ACHN (cell line): ENCODE measurements at regions not wholly inside any gene's neighbourhood (a gene's known extent, or its start where the extent isn't known, plus 50 kb on each side); places are given as distances from the start of the nearest gene placed in this dataset.
A peak's percentile ranks its signal among the peaks of the same experiment; 100 is the strongest.
"Not testable (repeated sequence)": the region's sequence is repeated elsewhere in the genome, so short reads cannot be mapped to it uniquely, and the experiment has no call there.

Experiments
- DNase-seq: peaks from one replicate; pipeline ENCODE4 v3.0.0-alpha.2; 2015
- in situ Hi-C: cut with HindIII; loops from 2 replicates; pipeline ENCODE4 v1.10.0; 2017; ENCODE audit warnings: low sequenced_read_pairs, low pct_ligation_motif_present, low pct_unique_long_range_greater_than_20kb

GRCh38 chr21:32112195-32112594 is 166.7 kb downstream of the MIS18A start:
- in situ Hi-C loops, result no loop called here
- no peak for DNase-seq

DNA sequence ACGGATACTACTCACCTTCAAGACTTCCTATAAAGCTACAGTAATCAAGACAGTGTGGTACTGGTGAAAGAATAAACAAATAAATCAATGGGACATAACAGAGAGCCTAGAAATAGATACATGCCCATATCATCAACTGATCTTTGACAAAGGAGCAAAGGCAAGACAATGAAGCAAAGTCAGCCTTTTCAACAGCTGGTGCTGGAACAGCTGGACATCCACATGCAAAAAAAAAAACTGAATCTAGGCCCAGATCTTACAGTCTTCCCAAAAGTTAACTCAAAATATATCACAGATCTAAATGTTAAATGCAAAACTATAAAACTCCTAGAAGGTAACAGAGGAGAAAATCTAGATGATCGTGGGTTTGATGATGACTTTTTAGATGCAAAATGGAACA is 170.3 kb downstream of the MIS18A start:
- no peak for DNase-seq
- in situ Hi-C loops, result no loop called here

DNA sequence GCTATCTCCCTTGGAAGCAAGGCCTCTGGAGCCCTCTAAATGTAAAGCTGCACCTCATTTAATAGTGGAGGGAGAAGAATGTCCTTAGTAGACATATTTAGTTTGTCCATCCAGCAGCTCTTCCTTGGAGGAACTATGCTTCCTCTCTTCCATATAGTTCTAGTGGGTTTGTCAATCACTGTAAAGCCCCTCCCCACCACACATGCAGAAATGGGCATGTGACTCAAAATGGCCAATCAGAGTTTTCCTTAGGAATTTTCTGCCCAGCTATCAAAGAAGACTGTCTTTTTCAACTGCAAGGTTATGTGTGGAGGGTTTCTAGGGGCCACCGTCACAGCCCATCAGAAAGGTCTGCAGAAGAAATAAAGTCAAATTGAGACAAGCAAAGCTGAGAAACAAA is 175.5 kb downstream of the MIS18A start:
- DNase-seq, result no peak
- in situ Hi-C loops, result no loop called here

DNA sequence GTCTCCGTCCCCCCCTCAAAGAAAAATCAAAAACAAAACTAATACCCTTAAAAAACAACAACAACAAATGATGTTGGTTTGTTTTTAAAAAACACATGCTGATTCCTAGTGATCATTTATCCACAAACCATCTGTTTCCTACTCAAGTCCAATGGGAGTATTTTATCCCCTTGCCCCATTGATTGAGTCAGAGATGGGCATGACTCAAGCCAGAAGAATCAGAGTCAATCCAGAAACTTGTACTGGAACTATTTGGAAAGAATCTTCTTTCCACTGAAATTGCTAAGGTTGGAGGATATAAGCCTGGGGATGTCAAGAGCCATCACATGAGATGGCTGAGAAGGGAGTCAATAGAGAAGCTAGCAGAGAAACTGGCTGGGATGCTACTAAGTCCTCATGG is 176.4 kb downstream of the MIS18A start:
- in situ Hi-C loops, result no loop called here
- DNase-seq, result no peak

- DNase-seq, result no peak
- in situ Hi-C loops, result no loop called here
Measured at GRCh38 chr21:32101277-32101676, 177.6 kb downstream of the MIS18A start.

GRCh38 chr21:32100423-32100822 is 178.4 kb downstream of the MIS18A start:
- DNase-seq, result no peak
- in situ Hi-C loops, result no loop called here

DNA sequence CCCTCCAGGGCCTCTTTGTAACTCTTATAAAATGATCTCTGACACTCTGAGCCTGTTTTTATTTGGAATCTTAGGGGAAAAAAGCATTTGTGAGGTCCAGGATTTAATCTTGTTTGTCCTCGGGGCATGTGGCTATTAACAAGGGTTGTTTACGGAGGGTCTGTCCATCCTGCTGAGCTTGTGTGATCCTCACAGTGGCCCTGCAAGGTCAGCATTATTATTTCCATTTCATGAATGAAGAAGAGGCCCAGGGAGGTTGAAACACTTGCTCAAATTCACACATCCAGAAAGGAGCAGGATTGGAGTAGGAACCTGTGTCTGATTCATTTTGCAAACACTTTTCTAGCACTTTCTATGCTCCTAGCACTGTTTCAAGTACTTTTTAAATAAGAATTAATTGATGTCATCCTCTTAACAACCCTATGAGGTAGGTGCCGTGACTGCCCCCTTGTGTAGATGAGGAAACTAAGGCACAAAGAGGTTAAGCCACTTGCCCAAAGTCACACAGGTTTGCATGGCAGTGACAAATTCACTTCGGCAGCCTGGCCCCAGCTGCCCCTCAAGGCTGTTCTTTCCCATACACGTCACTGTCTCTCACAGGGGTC is 178.9 kb downstream of the MIS18A start:
- no peak for DNase-seq
- in situ Hi-C loops, result no loop called here

DNA sequence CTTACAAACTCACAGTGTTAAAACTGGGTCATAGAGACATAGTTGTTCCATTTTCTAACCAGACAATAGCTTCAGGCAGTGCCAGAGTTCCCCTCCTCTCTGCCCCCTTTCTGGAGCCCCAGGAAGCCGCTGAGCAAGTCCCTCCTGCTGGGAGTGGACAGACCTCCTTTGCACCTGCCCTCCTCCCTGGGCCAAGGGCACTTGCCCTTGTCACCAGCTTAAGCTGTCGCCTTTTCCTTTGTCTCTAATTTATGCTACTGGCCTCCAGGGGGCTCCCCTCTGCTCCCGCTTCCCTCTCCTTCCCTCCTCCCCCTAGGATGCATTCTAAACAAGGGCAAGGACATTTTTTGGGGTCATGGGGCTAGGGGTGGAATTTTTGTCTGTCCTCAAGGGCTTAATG is 182.4 kb downstream of the MIS18A start:
- in situ Hi-C loops, result no loop called here
- DNase-seq, result peak; percentile 27

- DNase-seq, result no peak
- in situ Hi-C loops, result no loop called here
Measured at GRCh38 chr21:32094804-32095203, 184.0 kb downstream of the MIS18A start.

DNA sequence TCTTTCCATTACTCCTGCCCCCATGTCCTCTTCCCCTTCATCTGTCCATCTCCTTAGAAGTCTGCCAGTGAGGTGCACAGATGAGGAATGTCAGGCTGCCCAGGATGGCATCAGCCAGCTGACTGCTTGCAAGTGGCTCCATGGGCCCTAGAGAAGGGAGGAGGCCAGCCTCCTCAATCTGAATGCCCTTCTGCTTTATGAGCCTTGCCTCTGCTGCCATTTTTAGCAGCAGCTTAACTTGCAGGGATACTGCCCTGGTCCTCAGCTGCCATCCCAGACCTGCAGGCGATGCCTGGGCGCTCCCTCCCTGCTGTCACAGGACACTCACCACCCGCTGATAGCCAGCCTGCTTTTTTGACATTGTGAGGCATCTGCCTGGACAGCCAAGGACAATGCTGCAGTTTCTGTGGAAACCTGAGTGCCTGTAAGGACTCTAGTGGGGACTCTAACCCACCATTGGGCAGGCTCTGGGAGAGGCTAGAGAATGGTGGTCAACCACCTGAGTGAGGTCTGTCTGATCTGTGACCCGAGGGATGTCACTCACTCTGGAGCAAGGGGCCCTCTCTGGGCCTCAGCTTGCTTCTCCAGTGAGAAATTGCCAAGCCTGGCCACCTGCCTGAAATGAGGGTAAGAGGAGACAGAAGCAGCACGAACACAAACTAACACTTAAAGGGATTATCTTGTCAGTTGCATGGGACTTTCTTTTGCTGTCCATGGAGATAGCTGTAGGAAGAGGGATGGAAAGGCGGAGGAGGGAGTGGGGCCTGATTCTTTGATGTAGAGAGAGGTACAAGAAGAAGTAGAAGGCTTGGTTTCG is 185.0 kb downstream of the MIS18A start:
- no peak for DNase-seq
- in situ Hi-C loops, result no loop called here

DNA sequence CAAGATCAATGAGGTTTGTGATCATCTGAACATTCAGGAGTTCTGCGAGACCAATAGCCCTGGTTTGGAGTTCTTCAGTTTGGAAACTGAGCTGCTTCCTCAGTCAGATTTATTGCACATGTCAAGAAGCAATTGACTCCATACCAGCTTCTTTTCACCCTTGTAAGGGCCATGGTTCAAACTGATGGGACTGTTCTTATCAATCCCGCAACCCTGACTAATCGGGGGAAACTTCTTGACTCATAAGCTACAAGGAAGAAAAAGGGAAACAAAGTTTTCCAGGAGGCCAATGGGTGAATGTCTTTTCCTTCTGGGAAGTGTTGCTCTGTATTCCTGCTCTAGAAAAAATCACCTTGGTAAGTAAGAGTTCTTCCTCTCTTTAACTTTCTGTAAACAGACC is 187.9 kb downstream of the MIS18A start:
- in situ Hi-C loops, result no loop called here
- no peak for DNase-seq

DNA sequence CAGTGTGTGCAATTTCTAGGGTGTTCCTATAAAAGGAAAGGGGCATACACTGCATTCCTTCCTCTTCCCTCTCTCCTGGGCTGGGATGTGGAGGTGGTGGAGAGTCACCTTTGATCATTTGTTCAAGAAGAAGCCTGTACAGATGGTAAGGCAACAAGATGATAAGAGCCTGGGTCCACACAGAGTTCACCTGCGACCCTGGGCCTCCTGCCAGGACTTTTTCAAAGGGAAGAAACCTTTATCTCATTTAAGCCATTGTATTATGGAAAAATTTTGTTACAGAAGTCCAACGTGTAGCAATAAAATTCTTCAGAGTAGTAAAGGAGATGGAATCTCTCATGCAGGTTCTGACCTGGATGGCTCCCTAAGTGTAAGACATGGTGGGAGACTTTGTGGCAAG is 189.1 kb downstream of the MIS18A start:
- in situ Hi-C loops, result no loop called here
- no peak for DNase-seq

DNA sequence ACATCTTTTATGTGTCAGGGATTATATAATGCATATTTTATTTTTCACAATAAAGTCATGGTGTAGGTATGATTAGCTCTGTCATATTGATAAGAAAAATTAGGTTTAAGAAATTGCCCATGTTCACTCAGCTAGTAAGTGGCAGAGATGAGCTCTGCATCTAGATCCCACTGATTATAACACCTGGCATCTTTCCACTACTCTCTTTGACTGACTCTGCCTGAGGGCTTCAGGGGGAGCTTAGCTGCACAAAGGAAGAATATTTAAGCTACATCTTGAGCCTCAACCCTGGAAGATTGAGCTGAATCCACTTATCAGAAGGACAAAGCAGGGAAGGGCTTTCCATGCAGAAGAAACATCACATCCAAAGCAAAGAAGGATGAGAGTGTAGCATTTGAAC is 190.4 kb downstream of the MIS18A start:
- in situ Hi-C loops, result no loop called here
- no peak for DNase-seq

DNA sequence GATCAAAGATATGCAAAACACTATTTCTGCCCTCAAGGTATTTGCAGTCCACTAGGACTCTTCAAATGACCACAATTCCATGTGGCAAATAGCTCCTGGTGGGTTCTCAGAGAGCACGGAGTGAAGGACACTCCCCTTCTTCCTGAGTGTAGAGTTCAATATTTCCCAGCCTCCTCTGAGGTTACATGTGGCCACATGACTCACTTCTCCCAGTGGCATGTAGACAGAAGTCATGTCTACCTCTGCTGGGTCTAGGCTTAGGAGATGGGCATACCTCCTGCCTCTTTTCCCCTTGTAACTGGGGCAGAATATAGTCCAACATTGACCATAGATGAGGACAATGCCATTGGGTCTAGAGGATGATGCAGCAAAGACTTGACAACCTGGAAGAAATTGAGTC is 191.4 kb downstream of the MIS18A start:
- in situ Hi-C loops, result no loop called here
- DNase-seq, result no peak

DNA sequence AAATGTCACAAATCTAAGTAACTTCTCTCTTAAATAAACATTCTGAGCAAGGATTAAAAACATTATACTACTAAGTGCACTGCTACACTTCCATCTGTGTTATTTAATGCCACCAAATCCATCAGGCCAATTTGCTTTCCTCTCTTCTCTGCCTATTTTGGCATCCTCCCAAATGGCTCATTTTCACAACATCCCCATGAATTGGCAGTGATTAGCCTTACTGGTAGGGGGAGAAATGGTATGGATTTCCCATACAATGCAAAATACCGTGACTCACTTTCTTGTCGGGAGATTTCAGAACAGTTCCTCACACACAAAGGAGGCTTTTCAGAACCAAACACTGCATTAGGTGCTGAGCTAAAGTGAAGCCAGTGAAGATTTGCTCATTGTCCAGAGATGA is 195.7 kb downstream of the MIS18A start:
- DNase-seq, result no peak
- in situ Hi-C loops, result no loop called here

- in situ Hi-C loops, result no loop called here
Measured at GRCh38 chr21:32082466-32082865, 196.4 kb downstream of the MIS18A start.

DNA sequence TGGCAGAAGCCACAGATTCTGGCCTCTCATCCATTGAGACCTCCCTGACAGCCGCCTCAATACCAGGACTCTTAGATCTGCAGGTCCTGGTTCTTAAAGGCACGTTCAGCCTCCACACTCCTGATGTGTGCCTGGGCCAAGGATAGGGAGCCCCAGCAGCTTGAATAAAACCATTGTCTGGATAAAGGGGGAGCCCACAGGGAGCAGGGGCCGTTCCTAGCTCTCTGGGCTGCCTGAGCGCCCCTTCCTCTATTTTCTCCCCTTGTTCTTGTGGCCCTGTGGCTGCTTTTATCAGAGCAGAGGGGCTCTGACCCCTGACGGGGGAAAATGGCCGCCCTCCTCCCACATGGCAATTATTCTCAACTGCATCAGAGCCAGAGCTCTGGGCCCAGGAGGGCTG is 200.8 kb downstream of the HUNK start:
- in situ Hi-C loops, result no loop called here
- DNase-seq, result no peak

More at GRCh38 chr21:32082466-32082865, 196.4 kb downstream of the MIS18A start:
- DNase-seq, result no peak

DNA sequence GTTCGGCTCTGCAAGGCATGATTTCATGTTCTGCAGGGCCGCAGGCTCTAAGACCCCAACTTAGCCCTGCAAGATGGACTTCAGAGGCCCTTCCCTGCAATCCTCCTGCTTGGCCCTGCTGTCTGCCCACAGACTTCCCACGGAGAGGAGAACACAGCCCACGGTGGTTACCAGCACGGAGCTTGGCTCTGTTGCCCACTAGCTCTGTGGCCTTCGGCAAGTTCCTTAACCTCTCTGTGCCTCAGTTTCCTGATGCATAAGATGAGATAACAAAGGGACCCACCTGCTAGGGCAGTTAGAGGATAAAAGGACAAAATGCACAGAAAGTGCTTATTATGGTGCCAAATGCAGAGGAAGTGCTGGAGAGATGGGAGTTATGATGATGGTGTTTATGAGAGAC is 200.4 kb downstream of the HUNK start:
- in situ Hi-C loops, result no loop called here
- DNase-seq, result no peak

GRCh38 chr21:32071620-32072019 is 198.8 kb downstream of the HUNK start:
- in situ Hi-C loops, DNase-seq: not testable (repeated sequence)

DNA sequence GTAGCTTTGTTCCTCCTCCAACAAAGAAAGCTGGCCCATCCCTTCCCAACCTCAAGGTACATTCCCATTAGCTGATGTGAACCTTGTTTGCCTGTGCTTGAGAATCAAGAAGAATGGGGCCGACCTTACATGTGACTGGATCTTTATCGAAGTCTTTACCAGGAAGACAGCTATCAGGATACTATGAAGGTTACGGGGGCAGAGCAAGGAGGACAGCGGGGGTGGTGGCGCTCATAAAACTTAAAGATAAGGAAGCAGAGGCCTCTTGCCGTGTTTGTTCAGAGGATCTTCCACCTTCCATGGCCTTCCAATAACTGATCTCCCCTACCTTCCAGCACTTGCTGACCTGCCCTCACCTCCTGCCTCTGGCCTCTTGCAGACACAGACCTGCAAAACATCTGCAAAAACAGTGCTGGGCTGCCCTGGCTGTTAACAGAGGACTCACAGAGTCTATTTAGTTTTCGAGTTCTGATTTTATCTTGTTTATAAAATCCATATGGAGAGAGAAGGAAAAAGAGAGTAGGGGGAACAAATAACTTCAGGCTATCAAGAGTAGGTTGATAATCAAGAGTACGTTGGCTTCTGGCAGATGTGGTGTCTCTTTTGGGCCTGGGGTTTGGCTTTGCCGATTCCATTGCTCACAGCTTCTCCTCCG is 198.0 kb downstream of the HUNK start:
- no peak for DNase-seq
- in situ Hi-C loops, result no loop called here
